IMR-90 (cell line): ENCODE measurements at regions not wholly inside any gene's neighbourhood (a gene's known extent, or its start where the extent isn't known, plus 50 kb on each side); places are given as distances from the start of the nearest gene placed in this dataset.

Source experiments
- ATAC-seq: fragments of 200-7000 bp; cut with Tn5 transposase; 2 replicates; pipeline ENCODE4 v1.9.1; 2020; ENCODE audit warnings: low read depth, mild to moderate bottlenecking, moderate library complexity
- BruUV-seq: library from RNA; stranded (reverse); fragments of 400-500 nt; replicated peaks from 2 replicates; lab custom pipeline; 2021; lab: Mats Ljungman, UMichigan
- CTCF ChIA-PET: fragments of 300-600 bp; formaldehyde crosslinking; extraction: SDS; loops from one replicate; lab custom pipeline; 2021; ENCODE audit warnings: antibody characterized with exemption; lab: Yijun Ruan, JAX
- POLR2A ChIA-PET: fragments of 300-600 bp; sonication (Branson Sonifier 250); formaldehyde crosslinking; loops from one replicate; lab custom pipeline; 2022; ENCODE audit warnings: antibody characterized with exemption; ENCODE audit not compliant: unreplicated experiment; lab: Charles Lee
- DNase-seq: peaks from one replicate; pipeline ENCODE4 v3.0.0; 2013
- H2AFZ ChIP-seq: replicated peaks from 2 replicates; pipeline ENCODE3; 2013; ENCODE audit warnings: low read length, mild to moderate bottlenecking; ENCODE audit not compliant: poor library complexity
- H2AK5ac ChIP-seq: 2 replicates; pipeline ENCODE4 v1.6.1; 2013; ENCODE audit warnings: low read depth, low read length, inconsistent platforms
- H2AK9ac ChIP-seq: replicated peaks from 2 replicates; pipeline ENCODE3; 2013; ENCODE audit warnings: mild to moderate bottlenecking, low read depth, low read length, moderate library complexity; ENCODE audit not compliant: poor library complexity
- H2BK120ac ChIP-seq: 2 replicates; pipeline ENCODE4 v1.6.1; 2013; ENCODE audit warnings: low read depth, low read length, inconsistent platforms
- H2BK15ac ChIP-seq: 3 replicates; pipeline ENCODE4 v1.6.1; 2013; ENCODE audit warnings: low read depth, low read length, inconsistent platforms
- H2BK20ac ChIP-seq: 2 replicates; pipeline ENCODE4 v1.6.1; 2013; ENCODE audit warnings: low read depth, mild to moderate bottlenecking, inconsistent platforms, low read length, moderate library complexity
- H2BK5ac ChIP-seq: 2 replicates; pipeline ENCODE4 v1.6.1; 2013; ENCODE audit warnings: mild to moderate bottlenecking, low read depth, low read length, inconsistent platforms; ENCODE audit not compliant: poor library complexity, severe bottlenecking
- H3K14ac ChIP-seq: replicated peaks from 2 replicates; pipeline ENCODE4 v1.6.1; 2013; ENCODE audit warnings: low read depth, low read length, inconsistent platforms
- H3K18ac ChIP-seq: 2 replicates; pipeline ENCODE4 v1.6.1; 2013; ENCODE audit warnings: low read depth, low read length, control low read depth
- H3K23ac ChIP-seq: 2 replicates; pipeline ENCODE4 v1.6.1; 2013; ENCODE audit warnings: low read depth, low read length, inconsistent platforms
- H3K27ac ChIP-seq: 2 replicates; pipeline ENCODE4 v1.5.1; 2013; ENCODE audit warnings: mild to moderate bottlenecking, control low read depth, low read length; ENCODE audit not compliant: insufficient read depth
- H3K27me3 ChIP-seq: 2 replicates; pipeline ENCODE4 v1.6.1; 2013; ENCODE audit warnings: low read length; ENCODE audit not compliant: control insufficient read depth, insufficient read depth
- H3K36me3 ChIP-seq: 2 replicates; pipeline ENCODE4 v1.6.1; 2013; ENCODE audit warnings: low read length, mixed read lengths; ENCODE audit not compliant: control insufficient read depth, insufficient read depth
- H3K4ac ChIP-seq: 2 replicates; pipeline ENCODE4 v1.6.1; 2013; ENCODE audit warnings: low read depth, low read length, inconsistent platforms
- H3K4me1 ChIP-seq: 2 replicates; pipeline ENCODE4 v1.6.1; 2013; ENCODE audit warnings: low read length, mixed read lengths; ENCODE audit not compliant: control insufficient read depth, insufficient read depth
- H3K4me2 ChIP-seq: 2 replicates; pipeline ENCODE4 v1.6.1; 2013; ENCODE audit warnings: low read depth, mild to moderate bottlenecking, control low read depth, low read length, moderate library complexity
- H3K4me3 ChIP-seq: 2 replicates; pipeline ENCODE4 v1.5.1; 2013; ENCODE audit warnings: low read depth, mild to moderate bottlenecking, control low read depth, low read length, moderate library complexity; ENCODE audit not compliant: insufficient read depth
- H3K56ac ChIP-seq: 2 replicates; pipeline ENCODE4 v1.6.1; 2013; ENCODE audit warnings: low read length, inconsistent platforms; ENCODE audit not compliant: insufficient read depth; ENCODE audit errors: extremely low read depth
- H3K79me1 ChIP-seq, 2 experiments: 2 replicates each; pipeline ENCODE4 v1.6.1; 2013; ENCODE audit warnings: low read length in 2 of 2, inconsistent platforms in 1 of 2, low read depth in 1 of 2
- H3K9ac ChIP-seq: 2 replicates; pipeline ENCODE4 v1.6.1; 2013; ENCODE audit warnings: low read depth, low read length, control low read depth
- H3K9me1 ChIP-seq: 2 replicates; pipeline ENCODE4 v1.6.1; 2013; ENCODE audit warnings: low read length, inconsistent platforms; ENCODE audit not compliant: insufficient read depth
- H3K9me3 ChIP-seq: 2 replicates; pipeline ENCODE4 v1.6.1; 2013; ENCODE audit warnings: low read length; ENCODE audit not compliant: control insufficient read depth, insufficient read depth
- H4K20me1 ChIP-seq: 2 replicates; pipeline ENCODE4 v1.6.1; 2013; ENCODE audit warnings: low read length, inconsistent platforms; ENCODE audit not compliant: insufficient read depth
- H4K5ac ChIP-seq: 2 replicates; pipeline ENCODE4 v1.6.1; 2013; ENCODE audit warnings: mild to moderate bottlenecking, low read depth, low read length, control low read depth
- H4K8ac ChIP-seq, 2 experiments: 2 replicates each; pipeline ENCODE4 v1.6.1; 2013; ENCODE audit warnings: low read depth in 2 of 2, low read length in 2 of 2, control low read depth in 1 of 2, inconsistent platforms in 1 of 2
- H4K91ac ChIP-seq: 2 replicates; pipeline ENCODE4 v1.6.1; 2013; ENCODE audit warnings: low read depth, low read length, inconsistent platforms; ENCODE audit not compliant: insufficient read depth
- BHLHE40 ChIP-seq: fragments of 150-350 bp; IDR thresholded peaks from 2 replicates; pipeline ENCODE4 v1.6.1; 2016; ENCODE audit warnings: mild to moderate bottlenecking, low read depth, low read length
- CEBPB ChIP-seq: IDR thresholded peaks from 2 replicates; pipeline ENCODE4 v1.6.1; 2012; ENCODE audit warnings: low read depth, low read length, improper control_type of control experiment
- CHD1 ChIP-seq: IDR thresholded peaks from 2 replicates; pipeline ENCODE4 v1.6.1; 2012; ENCODE audit warnings: low read depth, low read length, improper control_type of control experiment
- CTCF ChIP-seq: conservative IDR thresholded peaks from 2 replicates; pipeline ENCODE4 v1.5.1; 2012; ENCODE audit warnings: mild to moderate bottlenecking, low read depth, low read length, improper control_type of control experiment
- FOS ChIP-seq: fragments of 150-350 bp; IDR thresholded peaks from 2 replicates; pipeline ENCODE4 v1.6.1; 2016; ENCODE audit warnings: low read depth, low read length
- MAFK ChIP-seq: IDR thresholded peaks from 2 replicates; pipeline ENCODE4 v1.6.1; 2012; ENCODE audit warnings: low read depth, low read length, improper control_type of control experiment
- MAZ ChIP-seq: IDR thresholded peaks from 2 replicates; pipeline ENCODE4 v1.6.1; 2012; ENCODE audit warnings: low read depth, mild to moderate bottlenecking, low read length, improper control_type of control experiment, moderate library complexity, borderline replicate concordance
- NFE2L2 ChIP-seq: fragments of 150-350 bp; IDR thresholded peaks from 2 replicates; pipeline ENCODE4 v1.6.1; 2016; ENCODE audit warnings: low read depth, mild to moderate bottlenecking, low read length
- POLR2A ChIP-seq: IDR thresholded peaks from 2 replicates; pipeline ENCODE4 v1.6.1; 2012; ENCODE audit warnings: mild to moderate bottlenecking, low read depth, low read length
- RAD21 ChIP-seq: IDR thresholded peaks from 2 replicates; pipeline ENCODE4 v1.6.1; 2012; ENCODE audit warnings: low read length, improper control_type of control experiment
- RCOR1 ChIP-seq: IDR thresholded peaks from 2 replicates; pipeline ENCODE4 v1.6.1; 2012; ENCODE audit warnings: mild to moderate bottlenecking, low read length, improper control_type of control experiment; ENCODE audit not compliant: insufficient replicate concordance
- RFX5 ChIP-seq: IDR thresholded peaks from 2 replicates; pipeline ENCODE4 v1.8.0; 2012; ENCODE audit warnings: low read depth, mild to moderate bottlenecking, low read length, moderate library complexity
- SMC3 ChIP-seq: fragments of 150-350 bp; IDR thresholded peaks from 2 replicates; pipeline ENCODE4 v1.6.1; 2016; ENCODE audit warnings: low read depth, mild to moderate bottlenecking, antibody characterized with exemption, low read length, moderate library complexity
- WGBS, 2 experiments: methylation state at CpG; one replicate each; pipeline versions ENCODE4 v1.1.5 to v1.1.7; 2013; ENCODE audit warnings: missing lambda C conversion rate in 2 of 2; ENCODE audit not compliant: insufficient read length in 1 of 2; ENCODE audit errors: extremely low coverage in 2 of 2; 5-methylcytosine and 5-hydroxymethylcytosine counted together
- dilution Hi-C: fragments of 300-500 bp; cut with HindIII; formaldehyde crosslinking; loops from one replicate; pipeline ENCODE4 v1.14.3; 2018; ENCODE audit warnings: low sequenced_read_pairs; ENCODE audit not compliant: unreplicated experiment
- in situ Hi-C: fragments of 300-500 bp; cut with MboI; formaldehyde crosslinking; loops from 3 replicates; pipeline ENCODE4 v1.14.3; 2019; ENCODE audit warnings: low sequenced_read_pairs, inconsistent platforms, mixed read lengths
- intact Hi-C: fragments of 100-400 bp; cut with micrococcal nuclease; formaldehyde crosslinking; loops from 2 replicates; pipeline ENCODE4 v1.10.0; 2022

- H3K9me1 ChIP-seq: no peaks in the 10 kb centered on the region
- H3K79me1 ChIP-seq: peaks cover 20 to 58% of the 10 kb centered on the region in 2 experiments
- H3K56ac ChIP-seq: no peak overlapping the region
- TF ChIP-seq POLR2A (no peak), RFX5 (no peak), FOS (no peak), MAFK (no peak), MAZ (no peak), CEBPB (no peak), CHD1 (no peak), CTCF (no peak), SMC3 (no peak), RCOR1 (no peak), BHLHE40 (no peak), RAD21 (no peak), NFE2L2 (no peak)
- in situ Hi-C loops (no loop called here), dilution Hi-C loops (no loop called here), intact Hi-C loops (loop anchor here (5.0 to 10.0 kb wide), 2 partner anchors 145 to 682 kb away; no protein-coding TSS in a partner anchor)
- no peaks in the 10 kb centered on the region; the same call in 1 of the 2 replicates for H3K36me3 ChIP-seq
- no peak overlapping the region for H4K91ac ChIP-seq
- H2BK20ac ChIP-seq: peak overlapping the region; percentile 44; the same call in 1 of the 2 replicates
- no peak overlapping the region for H2BK5ac ChIP-seq
- peaks cover 9% of the 10 kb centered on the region for H3K9me3 ChIP-seq
- H4K20me1 ChIP-seq: peaks cover 8% of the 10 kb centered on the region
- no peak overlapping the region for H2AK9ac ChIP-seq
- peak overlapping the region; percentile 82; the same call in 1 of the 2 replicates for H2BK120ac ChIP-seq
- CTCF ChIA-PET: interaction anchor here (0.6 to 1.0 kb wide), 3 partner anchors 29 to 162 kb away, joined by 3 read pairs; no protein-coding TSS in a partner anchor
- H3K4ac ChIP-seq: peak overlapping the region; percentile 62
- 0 out of 3 replicates have a peak overlapping the region, but pooled peaks have one; percentile 11 for H2BK15ac ChIP-seq
- ATAC-seq: no peak
- H2AFZ ChIP-seq: no peak overlapping the region
- no TSS peak for BruUV-seq
- H4K5ac ChIP-seq: no peak overlapping the region
- no peak overlapping the region for H3K4me2 ChIP-seq
- POLR2A ChIA-PET: interaction anchor here (0.6 kb wide), 1 partner anchor 42 kb away, joined by 3 read pairs; no protein-coding TSS in a partner anchor
- no peak overlapping the region for H3K18ac ChIP-seq
- H3K4me3 ChIP-seq: no peak overlapping the region
- H3K27me3 ChIP-seq: no peaks in the 10 kb centered on the region
- H3K14ac ChIP-seq: no peak overlapping the region
- H3K27ac ChIP-seq: no peak overlapping the region; the same call in 1 of the 2 replicates
- H3K23ac ChIP-seq: no peak overlapping the region
- H3K9ac ChIP-seq: no peak overlapping the region
- 86% methylated on average over 2 of the region's 13 CpGs; no CpG with 5 or more reads in 1 of the 2 experiments for WGBS, 2 experiments
- no peak overlapping the region for H4K8ac ChIP-seq
- DNase-seq: no peak
- peaks cover 3% of the 10 kb centered on the region for H3K4me1 ChIP-seq
- peak overlapping the region; percentile 71; the same call in 1 of the 2 replicates for H2AK5ac ChIP-seq
Measured at GRCh38 chr17:77332034-77332971, 191.5 kb downstream of the SEC14L1 start.
